ENCODE measurements at regions not wholly inside any gene's neighbourhood (a gene's known extent, or its start where the extent isn't known, plus 50 kb on each side); places are given as distances from the start of the nearest gene placed in this dataset.

DNA sequence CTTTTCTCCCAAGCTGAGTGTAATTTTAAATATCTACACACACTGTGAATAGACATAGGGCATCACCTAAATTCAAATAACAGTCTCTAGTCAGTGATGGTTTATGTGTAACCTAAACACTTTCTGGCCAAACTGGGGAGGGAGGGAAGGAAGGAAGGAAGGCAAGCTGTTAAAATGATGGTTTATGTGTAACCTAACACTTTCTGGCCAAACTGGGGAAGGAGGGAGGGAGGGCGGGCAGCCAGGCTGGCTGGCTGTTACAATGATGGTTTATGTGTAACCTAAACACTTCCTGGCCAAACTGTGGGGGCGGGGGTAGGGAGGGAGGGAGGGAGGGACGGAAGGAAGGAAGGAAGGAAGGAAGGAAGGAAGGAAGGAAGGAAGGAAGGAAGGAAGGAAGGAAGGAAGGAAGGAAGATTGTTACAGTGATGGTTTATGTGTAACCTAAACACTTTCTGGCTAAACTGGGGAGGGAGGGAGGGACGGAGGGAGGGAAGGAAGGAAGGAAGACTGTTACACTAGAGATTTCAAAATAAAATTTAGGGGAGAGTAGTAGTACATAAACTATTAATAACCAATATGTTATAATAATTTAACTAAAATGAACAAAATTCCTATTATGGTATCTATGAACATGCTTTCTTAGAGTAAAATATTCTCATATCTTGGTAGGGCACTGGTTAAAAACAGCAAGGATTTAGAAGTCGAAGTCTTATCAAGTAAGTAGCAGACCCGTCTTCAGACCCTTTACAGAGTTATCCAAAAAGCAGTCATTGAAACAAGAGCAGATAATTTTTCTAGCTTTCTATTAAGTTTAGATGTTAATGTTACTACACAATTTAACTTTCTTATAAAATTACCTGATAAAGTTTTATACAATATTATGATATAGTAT lies 148.1 kb downstream of the LMLN start:
- TF ChIP-seq CBX3 (IDR thresholded peaks at IDR 0.05; ENCODE audit: borderline replicate concordance in 1 of 2, low read length in 2 of 2), result no peak
- no peak for TF ChIP-seq MCM2 (IDR thresholded peaks at IDR 0.05; ENCODE audit: low read depth)
- TF ChIP-seq, protein P1, sequence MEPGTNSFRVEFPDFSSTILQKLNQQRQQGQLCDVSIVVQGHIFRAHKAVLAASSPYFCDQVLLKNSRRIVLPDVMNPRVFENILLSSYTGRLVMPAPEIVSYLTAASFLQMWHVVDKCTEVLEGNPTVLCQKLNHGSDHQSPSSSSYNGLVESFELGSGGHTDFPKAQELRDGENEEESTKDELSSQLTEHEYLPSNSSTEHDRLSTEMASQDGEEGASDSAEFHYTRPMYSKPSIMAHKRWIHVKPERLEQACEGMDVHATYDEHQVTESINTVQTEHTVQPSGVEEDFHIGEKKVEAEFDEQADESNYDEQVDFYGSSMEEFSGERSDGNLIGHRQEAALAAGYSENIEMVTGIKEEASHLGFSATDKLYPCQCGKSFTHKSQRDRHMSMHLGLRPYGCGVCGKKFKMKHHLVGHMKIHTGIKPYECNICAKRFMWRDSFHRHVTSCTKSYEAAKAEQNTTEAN (CRISPR knock-in tag; IDR thresholded peaks at IDR 0.05), result no peak
- no peak for TF ChIP-seq MECOM (CRISPR knock-in tag; IDR thresholded peaks at IDR 0.05)
- TF ChIP-seq, protein P2, sequence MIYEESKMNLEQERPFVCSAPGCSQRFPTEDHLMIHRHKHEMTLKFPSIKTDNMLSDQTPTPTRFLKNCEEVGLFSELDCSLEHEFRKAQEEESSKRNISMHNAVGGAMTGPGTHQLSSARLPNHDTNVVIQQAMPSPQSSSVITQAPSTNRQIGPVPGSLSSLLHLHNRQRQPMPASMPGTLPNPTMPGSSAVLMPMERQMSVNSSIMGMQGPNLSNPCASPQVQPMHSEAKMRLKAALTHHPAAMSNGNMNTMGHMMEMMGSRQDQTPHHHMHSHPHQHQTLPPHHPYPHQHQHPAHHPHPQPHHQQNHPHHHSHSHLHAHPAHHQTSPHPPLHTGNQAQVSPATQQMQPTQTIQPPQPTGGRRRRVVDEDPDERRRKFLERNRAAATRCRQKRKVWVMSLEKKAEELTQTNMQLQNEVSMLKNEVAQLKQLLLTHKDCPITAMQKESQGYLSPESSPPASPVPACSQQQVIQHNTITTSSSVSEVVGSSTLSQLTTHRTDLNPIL (CRISPR knock-in tag; IDR thresholded peaks at IDR 0.05), result no peak
- TF ChIP-seq, protein P3, sequence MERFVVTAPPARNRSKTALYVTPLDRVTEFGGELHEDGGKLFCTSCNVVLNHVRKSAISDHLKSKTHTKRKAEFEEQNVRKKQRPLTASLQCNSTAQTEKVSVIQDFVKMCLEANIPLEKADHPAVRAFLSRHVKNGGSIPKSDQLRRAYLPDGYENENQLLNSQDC (CRISPR knock-in tag; IDR thresholded peaks at IDR 0.05), result no peak
- no peak for TF ChIP-seq JUN (IDR thresholded peaks at IDR 0.05; ENCODE audit: borderline replicate concordance, low read depth, low read length)
- no peak for TF ChIP-seq JUN (CRISPR knock-in tag; IDR thresholded peaks at IDR 0.05; ENCODE audit: borderline replicate concordance)
- TF ChIP-seq, protein P4, sequence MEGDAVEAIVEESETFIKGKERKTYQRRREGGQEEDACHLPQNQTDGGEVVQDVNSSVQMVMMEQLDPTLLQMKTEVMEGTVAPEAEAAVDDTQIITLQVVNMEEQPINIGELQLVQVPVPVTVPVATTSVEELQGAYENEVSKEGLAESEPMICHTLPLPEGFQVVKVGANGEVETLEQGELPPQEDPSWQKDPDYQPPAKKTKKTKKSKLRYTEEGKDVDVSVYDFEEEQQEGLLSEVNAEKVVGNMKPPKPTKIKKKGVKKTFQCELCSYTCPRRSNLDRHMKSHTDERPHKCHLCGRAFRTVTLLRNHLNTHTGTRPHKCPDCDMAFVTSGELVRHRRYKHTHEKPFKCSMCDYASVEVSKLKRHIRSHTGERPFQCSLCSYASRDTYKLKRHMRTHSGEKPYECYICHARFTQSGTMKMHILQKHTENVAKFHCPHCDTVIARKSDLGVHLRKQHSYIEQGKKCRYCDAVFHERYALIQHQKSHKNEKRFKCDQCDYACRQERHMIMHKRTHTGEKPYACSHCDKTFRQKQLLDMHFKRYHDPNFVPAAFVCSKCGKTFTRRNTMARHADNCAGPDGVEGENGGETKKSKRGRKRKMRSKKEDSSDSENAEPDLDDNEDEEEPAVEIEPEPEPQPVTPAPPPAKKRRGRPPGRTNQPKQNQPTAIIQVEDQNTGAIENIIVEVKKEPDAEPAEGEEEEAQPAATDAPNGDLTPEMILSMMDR (IDR thresholded peaks at IDR 0.05 in 2 of 3, conservative IDR thresholded peaks at IDR 0.05 in 1 of 3; ENCODE audit: insufficient read depth in 2 of 3, low read depth in 1 of 3, low read length in 3 of 3), result no peak
- TF ChIP-seq POLR2AphosphoS5 (IDR thresholded peaks at IDR 0.05; ENCODE audit: control insufficient read depth, insufficient read depth, low read depth, low read length), result 0 out of 2 replicates have a peak, but pooled peaks have one; percentile 43

Measured in K562 (cell line).